HG02763 (cell line): ENCODE measurements at regions not wholly inside any gene's neighbourhood (a gene's known extent, or its start where the extent isn't known, plus 50 kb on each side); places are given as distances from the start of the nearest gene placed in this dataset.

Source experiments
- ATAC-seq: cut with Tn5 transposase; IDR thresholded peaks from one replicate; pipeline ENCODE4 v1.9.1; 2021; ENCODE audit warnings: mild to moderate bottlenecking, moderate library complexity; ENCODE audit not compliant: unreplicated experiment

- ATAC-seq: no peak
Measured at GRCh38 chr7:67738145-67738544, 741.5 kb downstream of the TYW1 start.

GRCh38 chr7:67738958-67739357 is 742.3 kb downstream of the TYW1 start:
- ATAC-seq: no peak

GRCh38 chr7:67743501-67743900 is 746.9 kb downstream of the TYW1 start:
- ATAC-seq: no peak

- no peak for ATAC-seq
Measured at GRCh38 chr7:67752227-67752626, 755.6 kb downstream of the TYW1 start.

GRCh38 chr7:67753891-67754290 is 757.3 kb downstream of the TYW1 start:
- ATAC-seq: no peak

- ATAC-seq: no peak
Measured at GRCh38 chr7:67754651-67755050, 758.0 kb downstream of the TYW1 start.

GRCh38 chr7:67758551-67758950 is 761.9 kb downstream of the TYW1 start:
- ATAC-seq: no peak

- ATAC-seq: no peak
Measured at GRCh38 chr7:67760971-67761370, 764.3 kb downstream of the TYW1 start.

GRCh38 chr7:67762516-67762915 is 765.9 kb downstream of the TYW1 start:
- ATAC-seq: no peak

GRCh38 chr7:67764289-67764688 is 767.7 kb downstream of the TYW1 start:
- no peak for ATAC-seq

GRCh38 chr7:67765481-67766175 is 769.0 kb downstream of the TYW1 start:
- no peak for ATAC-seq

GRCh38 chr7:67766906-67767410 is 770.3 kb downstream of the TYW1 start:
- no peak for ATAC-seq

- no peak for ATAC-seq
Measured at GRCh38 chr7:67771846-67772605, 775.4 kb downstream of the TYW1 start.

- no peak for ATAC-seq
Measured at GRCh38 chr7:67773081-67773480, 776.4 kb downstream of the TYW1 start.

GRCh38 chr7:67777119-67777518 is 780.5 kb downstream of the TYW1 start:
- no peak for ATAC-seq

- ATAC-seq: no peak
Measured at GRCh38 chr7:67781841-67782240, 785.2 kb downstream of the TYW1 start.

- ATAC-seq: no peak
Measured at GRCh38 chr7:67786021-67786420, 789.4 kb downstream of the TYW1 start.

- ATAC-seq: no peak
Measured at GRCh38 chr7:67788669-67789068, 792.0 kb downstream of the TYW1 start.

GRCh38 chr7:67791918-67792317 is 795.3 kb downstream of the TYW1 start:
- ATAC-seq: no peak

- no peak for ATAC-seq
Measured at GRCh38 chr7:67794544-67794943, 797.9 kb downstream of the TYW1 start.

- no peak for ATAC-seq
Measured at GRCh38 chr7:67803789-67804188, 807.2 kb downstream of the TYW1 start.

- ATAC-seq: no peak
Measured at GRCh38 chr7:67805921-67806471, 809.4 kb downstream of the TYW1 start.
